ENCODE measurements at regions not wholly inside any gene's neighbourhood (a gene's known extent, or its start where the extent isn't known, plus 50 kb on each side); places are given as distances from the start of the nearest gene placed in this dataset.
"Not testable (repeated sequence)": the region's sequence is repeated elsewhere in the genome, so short reads cannot be mapped to it uniquely, and the experiment has no call there.

DNA sequence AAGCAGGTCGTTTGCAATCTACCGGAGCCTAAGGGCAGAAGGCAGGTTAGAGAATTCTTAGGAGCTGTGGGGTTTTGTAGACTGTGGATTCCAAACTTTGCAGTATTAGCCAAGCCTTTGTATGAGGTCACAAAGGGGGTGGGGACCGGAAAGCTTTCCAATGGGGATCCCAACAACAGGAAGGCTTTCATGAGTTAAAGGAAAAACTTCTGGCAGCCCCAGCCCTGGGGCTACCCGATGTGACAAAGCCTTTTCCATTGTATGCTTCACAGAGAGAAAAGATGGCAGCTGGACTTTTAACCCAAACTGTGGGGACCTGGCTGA lies 199.2 kb upstream of the PZP start:
- not testable (repeated sequence) for DNase-seq

DNA sequence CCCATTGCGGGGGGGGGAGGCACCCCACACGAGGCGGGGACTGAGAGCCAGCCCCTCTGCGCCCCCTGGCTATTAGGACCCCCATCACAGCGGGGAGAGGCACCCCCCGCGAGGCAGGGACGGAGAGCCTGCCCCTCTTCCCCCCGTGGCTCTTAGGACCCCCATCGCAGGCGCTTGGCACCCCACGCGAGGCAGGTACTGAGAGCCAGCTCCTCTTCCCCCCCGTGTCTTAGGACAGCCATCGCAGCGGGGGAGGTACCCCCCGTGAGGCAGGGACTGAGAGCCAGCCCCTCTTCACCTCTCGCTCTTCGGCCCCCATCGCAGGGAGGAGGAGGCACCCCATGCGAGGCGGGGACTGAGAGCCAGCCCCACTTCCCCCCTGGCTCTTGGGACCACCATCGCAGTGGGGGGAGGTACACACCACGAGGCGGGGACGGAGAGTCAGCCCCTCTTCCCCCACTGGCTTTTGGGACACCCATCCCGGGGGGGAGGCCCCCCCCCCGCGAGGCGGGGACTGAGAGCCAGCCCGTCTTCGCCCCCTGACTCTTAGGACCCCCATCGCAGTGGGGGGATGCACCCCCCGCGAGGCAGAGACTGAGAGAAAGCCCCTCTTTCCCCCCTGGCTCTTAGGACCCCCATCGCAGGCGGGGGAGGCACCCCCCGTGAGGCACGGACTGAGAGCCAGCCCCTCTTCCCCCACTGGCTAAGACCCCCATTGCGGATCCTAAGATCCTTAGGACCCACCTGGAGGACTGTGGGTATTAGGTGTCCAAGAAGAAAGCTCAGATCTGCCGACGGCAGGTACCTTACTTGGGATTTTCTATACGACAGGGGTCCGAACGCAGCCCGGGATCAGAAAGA lies 198.6 kb upstream of the PZP start:
- no peak for DNase-seq

DNA sequence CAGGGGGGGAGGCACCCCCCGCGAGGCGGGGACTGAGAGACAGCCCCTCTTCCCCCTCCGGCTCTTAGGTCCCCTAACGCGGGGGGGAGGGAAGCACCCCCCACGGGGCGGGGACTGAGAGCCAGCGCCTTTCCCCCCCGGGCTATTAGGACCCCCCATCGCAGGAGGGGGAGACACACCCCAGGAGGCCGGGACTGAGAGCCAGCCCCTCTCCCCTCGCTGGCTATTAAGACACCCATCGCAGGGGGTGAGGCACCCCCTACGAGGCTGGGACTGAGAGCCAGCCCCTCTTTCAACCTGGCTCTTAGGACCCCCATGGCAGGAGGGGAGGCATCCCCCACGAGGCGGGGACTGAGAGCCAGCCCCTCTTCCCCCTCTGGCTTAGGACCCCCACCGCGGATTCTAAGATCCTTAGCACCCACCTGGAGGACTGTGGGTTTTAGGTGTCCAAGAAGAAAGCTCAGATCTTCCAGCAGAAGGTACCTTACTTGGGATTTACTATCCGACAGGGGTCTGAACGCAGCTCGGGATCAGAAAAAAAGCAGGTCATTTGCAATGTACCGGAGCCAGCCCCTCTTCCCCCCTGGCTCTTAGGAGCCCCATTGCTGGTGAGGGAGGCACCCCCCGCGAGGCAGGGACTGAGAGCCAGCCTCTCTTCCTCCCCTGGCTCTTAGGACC lies 197.8 kb upstream of the PZP start:
- no peak for DNase-seq

DNA sequence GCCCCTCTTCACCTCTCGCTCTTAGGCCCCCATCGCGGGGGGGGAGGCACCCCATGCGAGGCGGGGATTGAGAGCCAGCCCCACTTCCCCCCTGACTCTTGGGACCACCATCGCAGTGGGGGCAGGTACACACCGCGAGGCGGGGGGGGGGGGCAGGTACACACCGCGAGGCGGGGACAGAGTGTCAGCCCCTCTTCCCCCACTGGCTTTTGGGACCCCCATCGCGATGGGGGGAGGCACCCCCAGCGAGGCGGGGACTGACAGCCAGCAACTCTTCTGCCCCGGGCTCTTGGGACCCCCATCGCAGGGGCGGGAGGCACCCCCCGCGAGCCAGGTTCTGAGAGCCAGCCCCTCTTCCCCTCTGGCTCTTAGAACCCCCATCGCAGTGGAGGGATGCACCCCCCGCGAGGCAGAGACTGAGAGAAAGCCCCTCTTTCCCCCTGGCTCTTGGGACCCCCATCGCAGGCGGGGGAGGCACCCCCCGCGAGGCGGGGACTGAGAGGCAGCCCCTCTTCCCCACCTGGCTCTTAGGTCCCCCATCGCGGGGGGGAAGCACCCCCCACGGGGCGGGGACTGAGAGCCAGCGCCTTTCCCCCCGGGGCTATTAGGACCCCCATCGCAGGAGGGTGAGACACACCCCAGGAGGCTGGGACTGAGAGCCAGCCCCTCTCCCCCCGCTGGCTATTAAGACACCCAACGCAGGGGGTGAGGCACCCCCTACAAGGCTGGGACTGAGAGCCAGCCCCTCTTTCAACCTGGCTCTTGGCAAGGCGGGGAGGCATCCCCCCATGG lies 196.5 kb upstream of the PZP start:
- DNase-seq, result no peak

DNA sequence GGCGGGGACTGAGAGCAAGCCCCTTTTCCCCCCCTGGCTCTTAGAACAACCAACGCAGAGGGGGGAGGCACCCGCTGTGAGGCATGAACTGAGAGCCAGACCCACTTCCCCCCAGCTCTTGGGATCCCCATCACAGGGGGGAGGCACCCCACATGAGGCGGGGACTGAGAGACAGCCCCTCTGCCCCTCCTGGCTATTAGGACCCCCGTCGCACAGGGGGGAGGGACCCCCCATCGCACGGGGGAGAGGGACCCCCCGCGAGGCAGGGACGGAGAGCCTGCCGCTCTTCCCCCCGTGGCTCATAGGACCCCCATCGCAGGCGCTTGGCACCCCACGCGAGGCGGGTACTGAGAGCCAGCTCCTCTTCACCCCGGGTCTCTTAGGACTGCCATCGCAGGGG lies 195.8 kb upstream of the PZP start:
- no peak for DNase-seq

DNA sequence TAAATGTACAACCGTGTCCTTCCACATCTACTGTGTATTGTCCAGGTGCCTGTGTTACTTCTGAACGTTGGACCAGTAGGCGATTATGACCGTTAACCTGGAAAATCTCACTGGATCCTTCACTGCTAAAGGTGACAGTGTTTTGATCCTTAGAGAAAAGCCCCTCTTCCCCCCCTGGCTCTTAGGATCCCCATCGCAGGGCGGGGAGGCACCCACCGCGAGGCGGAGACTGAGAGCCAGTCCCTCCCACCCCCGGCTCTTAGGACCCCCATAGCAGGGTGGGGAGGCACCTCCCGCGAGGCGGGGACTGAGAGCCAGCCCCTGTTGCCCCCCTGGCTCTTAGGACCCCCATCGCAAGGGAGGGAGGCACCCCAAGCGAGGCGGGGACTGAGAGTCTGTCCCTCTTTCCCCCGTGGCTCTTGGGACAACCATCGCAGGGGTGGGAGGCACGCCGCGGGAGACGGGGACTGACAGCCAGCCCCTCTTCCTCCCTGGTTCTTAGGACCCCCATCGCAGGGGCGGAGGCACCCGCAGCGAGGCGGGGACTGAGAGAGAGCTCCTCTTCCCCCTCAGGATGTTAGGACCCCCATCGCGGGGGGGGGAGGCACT lies 194.3 kb upstream of the PZP start:
- DNase-seq, result not testable (repeated sequence)

DNA sequence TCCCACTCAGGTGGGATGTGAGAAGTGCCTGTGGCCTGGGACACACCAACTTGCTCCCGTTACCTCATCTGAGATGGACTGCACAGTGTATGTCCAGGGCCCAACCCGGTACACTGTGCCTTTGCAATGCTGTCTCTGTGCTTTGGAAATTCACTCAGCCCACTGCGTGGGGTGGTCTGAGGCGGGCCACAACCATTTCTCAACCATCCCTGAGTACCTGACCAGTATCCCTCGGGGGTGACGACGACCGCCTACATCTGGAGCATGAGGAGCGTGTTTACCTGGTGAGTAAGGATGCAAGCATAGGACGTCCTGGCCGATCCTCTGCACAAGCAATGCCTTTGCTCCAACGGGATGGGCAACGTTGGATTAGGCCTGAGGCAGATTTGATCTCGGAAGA lies 188.2 kb upstream of the PZP start:
- not testable (repeated sequence) for DNase-seq

DNA sequence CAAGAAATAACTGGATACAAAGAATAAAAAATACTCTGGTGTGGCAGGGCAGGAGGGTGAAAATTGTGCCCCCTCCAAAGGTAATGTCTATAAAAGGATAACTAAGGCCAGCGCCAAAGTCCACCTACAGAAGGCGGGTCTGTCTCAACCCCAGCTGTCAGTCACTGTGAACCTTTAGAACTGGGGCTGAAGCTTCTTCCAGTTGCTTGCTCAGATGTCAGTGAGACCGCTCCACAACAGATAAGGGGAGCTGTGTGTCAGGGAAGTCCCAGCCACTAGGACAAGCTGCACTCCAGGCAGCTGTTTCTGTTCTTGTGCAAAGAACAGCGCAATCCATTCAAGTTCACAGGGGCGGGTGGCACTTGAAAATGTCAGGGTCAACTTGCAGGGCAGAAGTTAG lies 187.0 kb upstream of the PZP start:
- not testable (repeated sequence) for DNase-seq

DNA sequence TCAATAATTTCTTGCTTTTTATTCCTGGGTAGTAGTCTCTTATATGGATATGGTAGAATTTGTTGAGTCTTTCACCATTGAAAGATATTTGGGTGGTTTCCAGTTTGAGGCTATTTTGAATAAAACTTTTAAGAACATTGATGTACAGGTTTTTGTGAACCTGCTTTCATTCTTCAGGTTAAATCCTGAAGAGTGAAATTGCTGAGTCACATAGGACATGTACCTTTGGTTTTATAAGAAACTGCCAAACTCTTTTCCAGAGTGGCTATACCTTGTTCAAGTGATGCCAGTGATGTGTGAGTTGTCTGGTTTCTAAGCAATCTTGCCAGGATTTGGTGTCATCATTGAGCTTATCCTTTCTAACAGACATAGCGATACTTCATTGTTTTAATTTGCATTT lies 184.6 kb upstream of the PZP start:
- no peak for DNase-seq

DNA sequence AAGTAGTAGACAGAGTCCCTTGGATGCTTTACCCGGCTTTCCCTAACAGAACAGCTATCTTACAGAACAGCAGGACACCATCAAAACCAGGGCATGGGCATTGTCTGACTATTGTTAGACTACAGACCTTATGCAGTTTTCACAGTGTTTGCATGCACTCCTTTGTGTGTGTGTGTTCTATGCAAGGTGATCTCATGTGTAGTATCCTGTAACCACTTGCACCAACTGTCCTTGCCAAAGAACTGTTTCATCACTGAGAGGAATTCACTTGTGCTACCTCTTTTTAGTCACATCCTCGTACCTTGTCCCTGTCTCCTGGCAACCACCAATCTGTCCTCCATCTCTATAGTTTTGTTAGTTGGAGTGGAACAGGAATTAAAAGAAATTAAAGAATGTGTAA lies 183.6 kb upstream of the PZP start:
- no peak for DNase-seq

DNA sequence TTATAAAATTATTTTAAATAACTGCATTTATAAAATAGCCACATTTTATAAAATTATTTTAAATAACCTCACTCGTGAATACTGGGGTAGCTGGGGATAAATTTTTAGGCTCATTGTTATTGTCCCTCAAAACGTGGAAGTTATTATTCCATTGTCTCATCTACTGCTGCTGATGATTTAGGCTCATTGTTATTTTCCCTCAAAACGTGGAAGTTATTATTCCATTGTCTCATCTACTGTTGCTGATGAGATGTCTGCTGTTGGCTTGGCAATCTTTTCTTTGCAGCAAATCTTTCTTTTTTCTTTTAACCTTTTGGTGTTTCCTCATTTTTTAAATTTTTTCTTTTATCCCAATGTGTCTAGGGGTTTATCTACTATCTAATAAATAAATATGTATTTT lies 182.6 kb upstream of the PZP start:
- no peak for DNase-seq

DNA sequence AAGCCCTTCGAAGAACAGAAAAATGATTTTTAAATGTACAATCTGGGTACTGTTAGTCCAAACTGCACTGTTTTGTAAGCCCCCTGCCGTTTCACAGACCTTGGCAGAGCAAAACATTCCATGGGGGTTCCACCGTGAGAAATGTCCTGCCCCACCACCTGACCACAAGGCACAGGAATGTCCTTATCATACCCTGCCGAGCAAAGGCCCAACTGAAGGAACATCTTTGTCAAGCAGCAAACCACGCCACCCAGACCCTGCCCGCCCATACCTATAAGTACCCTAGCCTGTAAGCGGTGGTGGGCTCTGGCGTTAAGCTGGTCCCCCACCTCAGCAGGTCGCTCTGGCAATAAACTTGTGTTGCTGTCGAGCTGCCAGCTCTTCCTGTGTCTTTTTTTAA lies 181.6 kb upstream of the PZP start:
- no peak for DNase-seq

DNA sequence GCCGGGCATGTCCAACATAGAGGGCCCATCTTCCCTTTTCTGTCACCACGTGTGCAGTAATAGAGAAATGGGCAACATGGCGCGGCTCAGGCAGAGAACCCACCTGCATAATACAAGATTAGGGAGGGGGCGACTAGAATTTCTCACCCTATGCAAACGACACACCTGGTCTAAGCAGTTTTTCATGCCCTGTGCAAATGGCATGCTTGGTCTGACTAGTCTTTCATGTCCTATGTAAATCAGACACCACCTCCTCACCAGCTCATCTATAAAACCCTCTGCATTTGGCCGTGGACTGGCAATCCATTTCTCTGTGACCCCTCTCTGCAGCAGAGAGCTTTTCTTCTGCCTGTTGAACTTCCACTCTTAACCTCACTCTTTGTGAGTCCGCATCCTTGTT lies 180.2 kb upstream of the PZP start:
- DNase-seq, result no peak

DNA sequence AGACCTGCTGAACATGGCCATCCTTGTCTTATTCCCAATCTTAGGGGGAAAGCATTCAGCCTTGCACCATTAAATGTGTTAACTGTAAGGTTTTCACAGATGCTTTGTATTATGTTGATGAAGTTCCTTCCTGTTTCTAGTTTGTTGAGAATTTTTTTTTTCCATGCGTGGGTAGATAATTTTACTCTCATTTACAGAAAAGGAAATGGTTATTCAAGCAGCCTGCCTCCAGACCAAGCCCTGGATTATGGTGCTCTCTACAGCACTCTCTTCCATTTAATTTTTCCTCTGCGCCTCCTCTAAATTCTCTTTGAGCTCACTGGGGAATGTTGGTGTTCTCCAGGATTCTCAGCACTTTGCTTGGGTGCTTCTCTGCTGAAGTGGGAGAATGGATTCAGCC lies 179.3 kb upstream of the PZP start:
- no peak for DNase-seq

DNA sequence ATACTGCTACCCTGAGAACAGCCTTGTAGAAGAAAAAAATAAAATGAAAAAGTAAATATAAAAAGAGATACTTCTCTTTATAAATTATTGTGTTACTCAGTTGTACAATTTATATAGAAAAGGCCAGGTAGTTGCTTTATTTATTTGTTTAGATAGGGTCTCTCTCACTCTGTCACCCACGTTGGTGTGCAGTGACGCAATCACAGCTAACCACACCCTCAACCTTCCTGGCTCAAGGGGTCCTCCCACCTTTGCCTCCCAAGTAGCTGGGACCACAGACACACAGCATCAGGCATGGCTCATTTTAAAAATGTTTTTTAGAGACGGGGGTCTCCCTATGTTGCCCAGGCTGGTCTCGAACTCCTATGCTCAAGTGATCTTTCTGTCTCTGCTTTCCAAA lies 175.4 kb upstream of the PZP start:
- no peak for DNase-seq

DNA sequence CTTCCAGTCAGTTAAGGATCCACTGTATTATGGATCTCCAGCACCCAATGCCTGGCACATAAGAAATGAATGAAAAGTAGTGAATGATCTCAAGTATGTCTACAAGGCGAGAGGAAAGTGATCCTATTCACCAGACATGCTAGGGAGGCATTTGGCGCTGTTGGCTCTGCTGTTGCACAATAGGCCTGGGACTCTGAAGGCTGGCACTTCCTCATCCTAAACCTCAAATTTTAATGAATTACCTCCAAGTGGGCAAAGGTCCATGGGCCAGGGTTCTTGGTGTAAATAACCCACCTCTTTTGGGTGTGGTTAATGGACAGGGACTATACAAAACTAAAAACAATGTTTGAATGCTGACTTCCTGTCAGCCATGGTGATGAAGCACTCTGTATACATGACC lies 173.4 kb upstream of the PZP start:
- no peak for DNase-seq

DNA sequence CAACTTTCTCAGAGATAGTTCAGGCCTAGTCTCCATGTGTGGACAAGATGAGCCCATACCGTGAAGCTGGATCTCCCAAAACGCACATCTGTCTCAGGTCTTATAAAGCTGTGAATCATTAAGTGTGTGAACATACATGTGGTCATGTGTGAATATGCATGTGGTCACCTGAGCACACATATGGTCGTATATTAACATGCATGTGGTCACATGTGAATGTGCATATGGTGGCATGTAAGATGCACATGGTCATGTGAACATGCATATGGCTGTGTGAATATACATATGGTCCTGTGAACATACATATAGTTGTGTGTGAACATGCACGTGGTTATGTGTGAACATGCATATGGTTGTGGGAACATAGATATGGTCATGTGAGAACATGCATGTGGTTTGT lies 172.5 kb upstream of the PZP start:
- no peak for DNase-seq

DNA sequence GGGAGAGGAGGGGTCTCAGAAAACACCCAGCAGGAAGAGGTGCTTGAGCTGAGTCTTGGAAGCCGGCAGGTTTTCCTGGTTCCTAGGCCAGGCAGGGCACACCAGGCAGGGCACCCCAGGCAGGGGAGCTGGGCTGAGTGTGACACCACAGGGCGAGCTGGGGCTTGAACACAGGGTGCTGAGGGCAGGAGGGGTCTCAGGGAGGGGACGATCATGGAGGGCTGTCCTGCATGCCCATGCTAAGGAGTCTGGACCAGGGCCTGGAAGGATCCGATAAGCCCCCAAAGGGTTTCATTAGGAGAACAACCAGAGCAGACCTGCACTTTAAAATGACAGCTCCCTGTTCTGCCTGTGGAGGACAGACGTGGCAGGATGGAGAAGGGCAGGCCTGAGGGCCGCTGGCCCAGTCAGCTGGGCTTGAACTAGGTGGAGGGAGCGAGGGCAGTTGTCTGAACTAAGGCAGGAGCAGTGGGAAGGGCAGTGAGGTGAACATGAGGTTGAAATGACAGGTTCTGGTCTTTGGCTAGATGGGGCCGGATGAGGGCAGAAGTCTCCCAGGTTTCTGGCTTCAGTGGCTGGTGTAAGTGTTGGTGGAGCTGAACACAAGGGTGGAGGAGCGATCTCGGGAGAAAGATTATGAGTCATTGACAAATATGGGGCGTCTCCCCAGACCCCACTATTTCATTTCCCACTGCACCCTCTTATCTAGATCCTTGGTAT lies 171.0 kb upstream of the PZP start:
- DNase-seq, result no peak

DNA sequence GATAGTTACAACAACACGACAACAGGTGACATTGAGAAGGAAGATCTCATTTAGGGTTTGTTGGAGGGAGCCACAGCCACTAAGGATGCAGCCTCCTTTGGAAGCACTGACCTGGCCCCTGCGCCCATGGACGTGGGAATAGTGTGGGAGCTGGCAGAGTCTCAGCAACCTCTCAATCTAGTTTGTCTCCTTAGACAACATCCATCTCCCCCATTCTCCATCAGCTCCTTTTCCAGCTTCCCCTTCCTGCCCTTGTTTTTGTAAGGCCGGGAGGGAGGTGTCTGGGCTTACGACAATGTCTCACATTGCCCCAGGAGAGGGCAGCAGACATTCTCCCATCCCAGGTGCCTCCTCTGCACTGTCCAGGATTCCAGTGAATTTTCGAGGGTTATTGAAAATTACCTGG lies 170.2 kb upstream of the PZP start:
- no peak for DNase-seq

DNA sequence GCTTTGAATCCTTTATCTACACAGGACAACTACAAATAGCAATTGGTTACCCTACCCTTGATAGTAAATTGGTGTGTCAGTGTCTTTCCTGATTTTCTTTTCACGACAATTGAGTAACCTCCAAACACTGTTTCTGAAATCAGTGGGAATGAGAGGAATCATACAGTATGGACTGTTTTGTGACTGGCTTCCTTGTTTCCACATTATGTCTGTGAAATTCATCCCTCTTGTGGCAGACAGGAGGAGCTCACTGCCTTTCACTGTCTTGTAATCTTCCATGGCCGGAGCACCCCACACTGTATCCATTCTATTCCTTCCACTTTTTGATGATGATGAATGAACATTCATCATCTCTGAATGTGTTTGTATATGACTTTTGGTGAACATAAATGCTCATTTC lies 164.0 kb upstream of the PZP start:
- no peak for DNase-seq

DNA sequence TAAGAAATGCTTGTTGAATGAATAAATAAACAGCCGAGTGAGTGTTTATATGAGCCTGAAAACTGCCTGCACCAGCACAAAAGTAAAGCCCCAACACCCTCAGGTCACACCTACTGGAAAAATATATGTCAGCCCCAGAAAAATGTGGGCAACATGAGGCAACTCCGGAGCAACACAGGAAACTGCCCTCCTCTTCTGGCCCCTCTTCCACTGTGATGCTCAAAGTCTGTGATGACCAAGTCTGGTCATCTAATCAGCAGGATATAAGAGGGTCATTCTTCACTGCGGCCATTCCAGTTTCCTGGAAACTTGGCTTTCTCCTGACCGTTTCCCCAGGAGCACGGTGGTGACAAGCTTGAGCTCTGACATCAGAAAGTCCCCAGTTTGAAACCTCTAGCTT lies 159.6 kb upstream of the PZP start:
- DNase-seq, result no peak

DNA sequence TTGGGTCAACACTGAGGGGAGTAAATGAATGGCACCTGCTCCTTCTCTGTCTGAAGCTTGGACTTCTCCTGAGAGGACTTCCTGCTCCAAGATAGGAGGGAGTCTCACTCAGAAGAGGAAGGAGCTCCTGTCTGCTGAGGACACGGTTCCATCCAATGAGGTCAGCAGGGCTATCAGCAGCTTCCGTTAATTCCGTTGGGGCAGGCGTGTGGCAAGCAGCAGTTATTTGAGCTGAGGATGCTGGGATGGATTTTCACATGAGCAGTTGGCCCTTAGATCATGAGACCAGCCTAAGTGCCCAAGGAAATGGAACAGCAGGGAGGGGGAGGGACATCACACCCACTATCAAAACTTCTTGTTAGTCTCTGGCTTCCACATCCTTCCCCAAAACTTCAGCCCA lies 159.0 kb upstream of the PZP start:
- no peak for DNase-seq

DNA sequence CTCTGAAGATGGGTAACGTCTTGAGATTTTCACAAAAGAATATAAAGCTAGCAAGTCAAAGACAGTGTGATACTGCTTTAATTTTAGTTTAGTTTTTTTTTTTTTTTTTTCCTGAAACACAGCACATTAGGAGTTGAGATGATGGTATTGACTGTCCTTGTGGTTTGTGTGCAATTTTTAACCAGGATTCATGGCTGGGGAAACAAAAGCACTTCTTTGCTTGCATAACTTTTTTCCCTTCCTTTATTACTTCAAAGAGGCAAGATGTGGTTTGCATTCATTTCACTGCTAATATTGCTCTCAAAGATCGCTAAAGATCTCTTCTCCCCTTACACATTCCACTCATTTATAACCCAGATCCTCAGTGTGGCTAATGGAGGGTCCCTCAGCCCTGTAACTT lies 157.1 kb upstream of the PZP start:
- DNase-seq, result no peak

All from SW 1271 (cell line).